WERI-Rb-1 (cell line): ENCODE measurements at regions not wholly inside any gene's neighbourhood (a gene's known extent, or its start where the extent isn't known, plus 50 kb on each side); places are given as distances from the start of the nearest gene placed in this dataset.
"Not testable (repeated sequence)": the region's sequence is repeated elsewhere in the genome, so short reads cannot be mapped to it uniquely, and the experiment has no call there.

Experiments
- DNase-seq: peaks from one replicate; pipeline ENCODE4 v3.0.0-alpha.2; 2020
- H3K27ac ChIP-seq: fragments of 250-450 bp; sonication (Bioruptor Pico); 2 replicates; pipeline ENCODE4 v1.5.1; 2020; ENCODE audit warnings: mild to moderate bottlenecking, moderate library complexity
- H3K27me3 ChIP-seq: fragments of 250-450 bp; sonication (Bioruptor Pico); 2 replicates; pipeline ENCODE4 v1.5.1; 2021; ENCODE audit warnings: mild to moderate bottlenecking, low read depth, moderate library complexity; ENCODE audit not compliant: insufficient read depth, severe bottlenecking
- H3K36me3 ChIP-seq: fragments of 250-450 bp; sonication (Bioruptor Pico); 2 replicates; pipeline ENCODE4 v1.5.1; 2020; ENCODE audit warnings: mild to moderate bottlenecking, moderate library complexity
- H3K4me3 ChIP-seq: 2 replicates; pipeline ENCODE4 v1.5.1; 2011; ENCODE audit warnings: low read depth, mild to moderate bottlenecking, control low read depth, low read length
- H3K9me3 ChIP-seq: fragments of 250-450 bp; sonication (Bioruptor Pico); 2 replicates; pipeline ENCODE4 v1.5.1; 2021; ENCODE audit warnings: mild to moderate bottlenecking, moderate library complexity; ENCODE audit not compliant: severe bottlenecking
- TF ChIP-seq, protein P1 (sequence below): IDR thresholded peaks from 2 replicates; pipeline ENCODE4 v1.5.1; 2011; ENCODE audit warnings: low read depth, mild to moderate bottlenecking, control low read depth, inconsistent platforms, low read length

DNA sequence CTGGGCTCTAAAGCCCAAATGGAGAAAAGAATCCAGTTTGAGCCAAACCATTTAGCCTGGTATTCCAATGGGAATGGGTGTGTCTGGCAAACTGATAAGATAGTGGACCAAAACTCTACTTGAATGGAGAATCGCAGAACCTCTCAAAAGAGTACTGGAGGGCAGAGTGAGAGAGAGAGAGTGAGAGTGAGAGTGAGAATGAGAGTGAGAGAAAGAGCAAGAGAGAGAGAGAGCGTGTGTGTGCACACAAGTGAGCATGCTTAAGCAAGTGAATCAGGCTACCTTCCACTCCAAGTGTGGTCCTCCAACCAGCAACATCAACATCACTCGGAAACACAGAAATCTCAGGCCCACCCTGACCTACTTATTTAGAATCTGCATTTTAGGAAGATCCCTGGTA lies 58.8 kb downstream of the UQCRFS1 start:
- H3K9me3 ChIP-seq: peaks cover 3% of the 10 kb centered on the region
- no peak overlapping the region for H3K27ac ChIP-seq
- H3K4me3 ChIP-seq: no peak overlapping the region
- DNase-seq: no peak
- no peaks in the 10 kb centered on the region for H3K36me3 ChIP-seq
- peaks cover 66% of the 10 kb centered on the region for H3K27me3 ChIP-seq
- TF ChIP-seq, protein P1, sequence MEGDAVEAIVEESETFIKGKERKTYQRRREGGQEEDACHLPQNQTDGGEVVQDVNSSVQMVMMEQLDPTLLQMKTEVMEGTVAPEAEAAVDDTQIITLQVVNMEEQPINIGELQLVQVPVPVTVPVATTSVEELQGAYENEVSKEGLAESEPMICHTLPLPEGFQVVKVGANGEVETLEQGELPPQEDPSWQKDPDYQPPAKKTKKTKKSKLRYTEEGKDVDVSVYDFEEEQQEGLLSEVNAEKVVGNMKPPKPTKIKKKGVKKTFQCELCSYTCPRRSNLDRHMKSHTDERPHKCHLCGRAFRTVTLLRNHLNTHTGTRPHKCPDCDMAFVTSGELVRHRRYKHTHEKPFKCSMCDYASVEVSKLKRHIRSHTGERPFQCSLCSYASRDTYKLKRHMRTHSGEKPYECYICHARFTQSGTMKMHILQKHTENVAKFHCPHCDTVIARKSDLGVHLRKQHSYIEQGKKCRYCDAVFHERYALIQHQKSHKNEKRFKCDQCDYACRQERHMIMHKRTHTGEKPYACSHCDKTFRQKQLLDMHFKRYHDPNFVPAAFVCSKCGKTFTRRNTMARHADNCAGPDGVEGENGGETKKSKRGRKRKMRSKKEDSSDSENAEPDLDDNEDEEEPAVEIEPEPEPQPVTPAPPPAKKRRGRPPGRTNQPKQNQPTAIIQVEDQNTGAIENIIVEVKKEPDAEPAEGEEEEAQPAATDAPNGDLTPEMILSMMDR: no peak

DNA sequence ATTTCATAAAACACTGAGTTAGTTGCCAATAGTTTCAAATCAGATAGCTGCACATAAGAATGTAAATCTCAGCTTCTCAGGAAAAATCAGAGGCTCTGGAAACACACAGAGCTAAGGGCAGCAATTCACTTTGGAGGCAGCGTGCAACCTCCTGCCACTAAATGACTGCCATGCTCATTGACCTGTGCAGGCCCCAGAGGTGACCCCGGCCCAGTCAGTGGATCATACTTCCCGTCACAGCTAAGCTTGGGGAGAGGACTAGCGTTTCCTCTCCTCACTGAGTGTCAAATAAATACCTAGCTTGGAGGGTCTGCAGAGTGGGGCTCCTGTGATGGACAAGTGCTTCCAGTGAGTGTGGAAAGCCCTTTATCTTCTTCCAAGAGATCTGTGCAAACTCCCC lies 67.2 kb downstream of the UQCRFS1 start:
- TF ChIP-seq, protein P1: no peak
- Histone ChIP-seq H3K27ac (no peak overlapping the region), H3K9me3 (no peaks in the 10 kb centered on the region), H3K4me3 (no peak overlapping the region), H3K27me3 (peaks cover 64% of the 10 kb centered on the region), H3K36me3 (no peaks in the 10 kb centered on the region)
- DNase-seq: no peak

DNA sequence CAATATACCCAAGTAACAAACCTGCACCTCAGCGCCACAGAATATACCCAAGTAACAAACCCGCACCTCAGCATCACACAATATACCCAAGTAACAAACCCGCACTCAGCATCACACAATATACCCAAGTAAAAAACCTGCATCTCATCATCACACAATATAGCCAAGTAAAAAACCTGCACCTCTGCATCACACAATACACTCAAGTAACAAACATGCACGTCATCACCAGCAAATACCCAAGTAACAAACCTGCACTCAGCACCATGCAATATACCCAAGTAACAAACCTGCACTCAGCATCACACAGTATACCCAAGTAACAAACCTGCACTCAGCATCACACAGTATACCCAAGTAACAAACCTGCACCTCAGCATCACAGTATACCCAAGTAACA lies 69.8 kb downstream of the UQCRFS1 start:
- Histone ChIP-seq H3K36me3 (no peaks in the 10 kb centered on the region), H3K4me3 (no peak overlapping the region), H3K27ac (no peak overlapping the region), H3K27me3 (peaks cover 49% of the 10 kb centered on the region), H3K9me3 (peaks cover 13% of the 10 kb centered on the region)
- DNase-seq: no peak
- TF ChIP-seq, protein P1: no peak

DNA sequence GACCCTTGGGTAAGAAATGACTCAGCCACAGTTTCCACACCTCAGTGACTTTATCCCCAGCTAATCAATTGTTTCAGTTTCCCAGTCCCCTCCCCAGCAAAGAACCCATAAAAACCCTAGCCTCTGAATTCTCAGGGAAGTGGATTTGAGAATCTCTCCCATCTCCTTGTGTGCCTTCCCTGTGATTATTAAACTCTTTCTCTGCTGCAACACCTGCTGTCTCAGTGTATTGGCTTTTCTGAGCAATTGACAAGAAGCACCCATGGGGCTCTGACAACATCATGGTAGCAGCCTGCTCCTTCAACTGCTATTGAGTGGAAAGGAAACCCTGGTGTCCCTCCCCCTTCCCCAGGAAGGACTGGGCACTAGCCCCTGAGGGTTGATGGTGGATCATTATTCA lies 73.7 kb downstream of the UQCRFS1 start:
- DNase-seq: no peak
- TF ChIP-seq, protein P1: no peak
- Histone ChIP-seq H3K36me3 (no peaks in the 10 kb centered on the region), H3K9me3 (peaks cover 13% of the 10 kb centered on the region), H3K27ac (no peak overlapping the region), H3K4me3 (no peak overlapping the region), H3K27me3 (peaks cover 22% of the 10 kb centered on the region)

DNA sequence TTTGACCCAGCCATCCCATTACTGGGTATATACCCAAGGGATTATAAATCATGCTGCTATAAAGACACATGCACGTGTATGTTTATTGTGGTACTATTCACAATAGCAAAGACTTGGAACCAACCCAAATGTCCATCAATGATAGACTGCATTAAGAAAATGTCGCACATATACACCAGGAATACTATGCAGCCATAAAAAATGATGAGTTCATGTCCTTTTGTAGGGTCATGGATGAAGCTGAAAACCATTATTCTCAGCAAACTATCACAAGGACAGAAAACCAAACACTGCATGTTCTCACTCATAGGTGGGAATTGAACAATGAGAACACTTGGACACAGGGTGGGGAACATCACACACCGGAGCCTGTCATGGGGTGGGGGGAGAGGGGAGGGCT lies 74.7 kb downstream of the UQCRFS1 start:
- H3K27ac ChIP-seq, H3K36me3 ChIP-seq, H3K4me3 ChIP-seq, DNase-seq: not testable (repeated sequence)
- Histone ChIP-seq H3K27me3 (peaks cover 19% of the 10 kb centered on the region), H3K9me3 (peaks cover 13% of the 10 kb centered on the region)

DNA sequence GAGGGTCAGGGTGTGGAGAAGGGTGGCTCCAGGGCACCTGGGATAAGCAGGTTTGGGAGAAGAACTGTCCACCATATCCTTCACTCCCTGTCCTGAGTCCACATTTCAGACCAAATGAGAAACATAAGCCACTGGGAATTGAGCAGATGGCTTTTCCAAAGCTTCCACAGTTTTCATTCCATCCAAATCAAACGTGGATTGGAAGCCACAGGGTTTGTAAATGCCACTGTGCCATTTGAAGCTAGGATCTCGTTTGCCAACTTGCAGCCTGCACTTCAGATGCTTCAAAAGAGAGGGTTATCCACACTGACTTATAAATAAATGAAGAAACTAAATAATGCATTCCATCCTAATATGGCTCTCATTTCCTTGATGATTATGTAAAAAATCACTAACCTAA lies 81.5 kb downstream of the UQCRFS1 start:
- H3K9me3 ChIP-seq: no peaks in the 10 kb centered on the region
- H3K27ac ChIP-seq: no peak overlapping the region
- no peaks in the 10 kb centered on the region for H3K36me3 ChIP-seq
- no peak overlapping the region for H3K4me3 ChIP-seq
- H3K27me3 ChIP-seq: peaks cover 57% of the 10 kb centered on the region
- no peak for DNase-seq
- TF ChIP-seq, protein P1: no peak
